Fibroblast of pulmonary artery (primary cell): ENCODE measurements at regions not wholly inside any gene's neighbourhood (a gene's known extent, or its start where the extent isn't known, plus 50 kb on each side); places are given as distances from the start of the nearest gene placed in this dataset.

Source experiments
- DNase-seq: peaks from one replicate; pipeline ENCODE4 v3.0.0-alpha.2; 2010; ENCODE audit warnings: low read depth
- H3K4me3 ChIP-seq: replicated peaks from 2 replicates; pipeline ENCODE4 v1.5.1; 2011; ENCODE audit warnings: low read depth, mild to moderate bottlenecking, control low read depth, low read length, moderate library complexity
- TF ChIP-seq, protein P1 (sequence below): IDR thresholded peaks from 2 replicates; pipeline ENCODE4 v1.5.1; 2011; ENCODE audit warnings: mild to moderate bottlenecking, control low read depth, low read length, inconsistent platforms; ENCODE audit errors: missing control alignments

DNA sequence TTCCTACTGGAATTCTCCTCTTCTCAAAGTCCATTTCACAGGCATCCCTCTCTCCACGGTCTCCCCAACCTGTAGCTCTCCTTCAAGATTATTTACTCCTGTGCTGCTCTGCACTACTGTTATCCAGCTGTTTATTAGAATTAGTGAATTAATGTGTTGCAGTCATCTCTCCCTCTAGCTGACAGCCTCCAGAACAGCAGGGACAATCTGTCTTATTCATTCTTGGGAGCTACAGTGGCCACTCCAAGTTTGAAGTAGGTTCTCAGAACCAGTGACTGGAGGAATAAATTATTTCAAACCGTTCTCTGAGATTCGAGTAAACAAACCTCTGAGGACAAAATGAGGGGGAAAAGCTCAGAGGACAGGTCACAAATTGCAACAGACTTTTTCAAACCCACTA is 330.9 kb downstream of the RRAGC start:
- H3K4me3 ChIP-seq = no peak overlapping the region
- DNase-seq = no peak
- TF ChIP-seq, protein P1, sequence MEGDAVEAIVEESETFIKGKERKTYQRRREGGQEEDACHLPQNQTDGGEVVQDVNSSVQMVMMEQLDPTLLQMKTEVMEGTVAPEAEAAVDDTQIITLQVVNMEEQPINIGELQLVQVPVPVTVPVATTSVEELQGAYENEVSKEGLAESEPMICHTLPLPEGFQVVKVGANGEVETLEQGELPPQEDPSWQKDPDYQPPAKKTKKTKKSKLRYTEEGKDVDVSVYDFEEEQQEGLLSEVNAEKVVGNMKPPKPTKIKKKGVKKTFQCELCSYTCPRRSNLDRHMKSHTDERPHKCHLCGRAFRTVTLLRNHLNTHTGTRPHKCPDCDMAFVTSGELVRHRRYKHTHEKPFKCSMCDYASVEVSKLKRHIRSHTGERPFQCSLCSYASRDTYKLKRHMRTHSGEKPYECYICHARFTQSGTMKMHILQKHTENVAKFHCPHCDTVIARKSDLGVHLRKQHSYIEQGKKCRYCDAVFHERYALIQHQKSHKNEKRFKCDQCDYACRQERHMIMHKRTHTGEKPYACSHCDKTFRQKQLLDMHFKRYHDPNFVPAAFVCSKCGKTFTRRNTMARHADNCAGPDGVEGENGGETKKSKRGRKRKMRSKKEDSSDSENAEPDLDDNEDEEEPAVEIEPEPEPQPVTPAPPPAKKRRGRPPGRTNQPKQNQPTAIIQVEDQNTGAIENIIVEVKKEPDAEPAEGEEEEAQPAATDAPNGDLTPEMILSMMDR = no peak

DNA sequence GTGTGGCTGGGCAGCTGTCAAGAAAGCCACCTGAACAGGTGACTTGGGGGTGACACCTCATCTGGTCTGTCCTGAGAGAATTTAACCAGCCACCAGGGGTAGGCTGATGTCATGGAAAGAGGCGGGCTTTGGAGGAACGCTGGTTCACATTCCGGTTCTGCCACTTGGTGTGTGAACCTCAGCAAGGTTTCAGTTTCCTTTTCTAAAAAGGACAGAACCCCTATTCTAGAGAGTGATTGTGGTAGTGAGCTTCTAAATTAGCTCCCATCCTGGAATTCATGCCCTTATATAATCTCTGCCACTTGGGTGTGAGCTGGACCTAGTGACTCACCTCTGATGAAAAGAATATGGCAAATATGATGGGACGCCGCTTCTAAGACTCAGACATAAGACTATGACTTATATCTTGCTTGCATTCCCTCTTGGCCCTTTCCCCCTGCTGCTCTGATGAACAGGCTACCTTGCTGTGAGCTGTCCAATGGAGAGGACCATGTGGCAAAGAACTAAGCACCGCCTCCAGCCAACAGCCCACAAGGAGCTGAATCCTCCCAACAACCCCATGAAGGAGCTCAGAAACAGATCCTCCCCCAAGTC is 332.1 kb downstream of the RRAGC start:
- TF ChIP-seq, protein P1 = no peak
- no peak for DNase-seq
- H3K4me3 ChIP-seq = no peak overlapping the region

DNA sequence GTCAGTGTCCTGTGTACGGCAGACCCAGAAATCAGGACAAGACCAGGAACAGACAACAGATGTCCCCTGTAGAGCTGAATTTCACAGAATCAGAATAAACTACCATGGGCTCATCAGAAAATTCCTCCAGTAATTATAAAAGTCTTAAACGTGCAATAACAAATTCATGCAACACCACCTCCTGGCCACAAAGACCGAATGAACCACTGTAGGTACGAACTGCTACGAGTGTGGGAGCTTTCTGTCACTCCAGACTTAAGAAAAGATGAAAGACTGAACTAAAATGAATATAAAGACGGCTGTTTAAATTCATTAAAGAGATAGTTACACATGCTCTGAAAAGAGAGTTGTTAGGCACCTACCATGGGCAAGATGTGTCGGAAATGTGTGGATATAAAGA is 333.5 kb downstream of the RRAGC start:
- no peak for DNase-seq
- TF ChIP-seq, protein P1 = no peak
- H3K4me3 ChIP-seq = no peak overlapping the region

DNA sequence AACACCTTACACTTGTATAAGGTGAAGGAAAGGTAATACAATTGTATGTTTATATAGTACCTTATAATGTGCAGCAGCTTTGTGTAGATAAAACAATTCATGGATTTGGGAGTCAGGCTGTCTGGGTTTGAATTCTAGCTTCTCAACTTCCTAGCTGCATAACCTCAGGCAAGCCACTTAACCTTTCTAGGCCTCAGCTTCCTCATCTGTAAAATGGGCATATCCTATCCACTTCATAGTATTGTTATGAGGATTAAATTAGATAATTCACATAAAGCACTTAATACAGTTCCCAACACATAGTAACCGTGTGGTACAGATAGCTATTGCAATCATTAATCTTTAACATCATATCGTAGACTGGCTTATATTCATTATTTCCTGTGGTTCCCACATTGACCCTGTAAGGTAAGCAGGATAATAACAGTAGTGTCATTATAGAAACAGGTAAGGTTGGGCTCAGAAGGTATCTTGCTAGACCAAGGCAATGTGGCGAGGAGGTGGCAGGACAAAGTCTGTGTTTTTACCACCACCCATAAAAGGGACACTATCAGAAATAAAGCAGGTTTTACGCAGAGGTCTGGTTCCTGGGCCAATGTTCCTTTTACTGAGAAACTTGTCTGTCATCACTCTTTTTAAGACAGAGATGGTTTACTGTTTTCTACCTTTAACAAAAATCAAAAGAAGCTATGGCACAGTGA is 334.1 kb downstream of the RRAGC start:
- no peak for DNase-seq
- no peak overlapping the region for H3K4me3 ChIP-seq
- TF ChIP-seq, protein P1 = no peak

DNA sequence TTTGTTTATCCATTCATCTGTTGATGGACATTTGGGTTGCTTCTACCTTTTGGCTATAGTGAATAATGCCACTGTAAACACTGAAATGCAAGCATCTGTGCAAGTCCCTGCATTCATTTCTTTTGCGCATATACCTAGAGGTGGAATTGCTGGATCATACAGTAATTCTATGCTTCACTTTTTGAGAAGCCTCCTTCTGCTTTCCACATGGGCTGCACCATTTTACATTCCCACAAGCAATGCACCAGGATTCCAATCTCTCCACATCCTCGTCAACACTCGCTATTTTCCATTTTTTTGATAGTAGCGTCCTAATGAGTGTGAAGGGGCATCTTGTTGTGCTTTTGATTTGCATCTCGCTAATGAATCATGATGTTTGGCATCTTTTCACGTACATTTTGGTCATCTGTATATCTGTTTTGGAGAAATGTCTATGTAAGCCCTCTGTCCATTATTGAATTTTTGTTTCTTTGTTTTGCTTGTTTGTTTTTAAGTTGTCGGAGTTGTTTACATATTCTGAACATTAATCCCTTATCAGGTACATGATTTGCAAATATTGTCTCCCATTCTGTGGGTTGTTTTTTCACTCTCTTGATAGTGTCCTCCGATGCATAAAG is 335.4 kb downstream of the RRAGC start:
- no peak overlapping the region for H3K4me3 ChIP-seq
- TF ChIP-seq, protein P1 = no peak
- DNase-seq = no peak

DNA sequence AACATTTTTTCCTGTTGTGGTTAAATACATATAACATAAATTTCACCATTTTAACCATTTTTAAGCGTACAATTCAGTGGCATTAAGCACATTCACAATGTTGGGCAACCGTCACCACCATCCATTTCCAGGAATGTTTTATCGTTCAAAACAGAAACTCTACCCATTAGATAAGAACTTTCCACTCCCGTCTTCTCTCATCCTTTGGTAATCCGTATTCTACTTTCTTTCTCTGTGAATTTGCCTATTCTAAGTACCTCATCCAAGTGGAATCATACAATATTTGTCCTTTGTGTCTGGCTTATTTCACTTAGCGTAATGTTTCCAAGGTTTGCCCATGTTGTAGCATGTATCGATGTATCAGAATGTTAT is 336.0 kb downstream of the RRAGC start:
- TF ChIP-seq, protein P1 = no peak
- DNase-seq = no peak
- no peak overlapping the region for H3K4me3 ChIP-seq
